Calu3 (cell line): ENCODE measurements at regions not wholly inside any gene's neighbourhood (a gene's known extent, or its start where the extent isn't known, plus 50 kb on each side); places are given as distances from the start of the nearest gene placed in this dataset.

ENCODE experiments used
- BruUV-seq: library from RNA; stranded (reverse); fragments of 400-500 nt; replicated peaks from 2 replicates; lab custom pipeline; 2021; lab: Mats Ljungman, UMichigan
- CTCF ChIA-PET: fragments of 300-600 bp; sonication (Branson Sonifier 250); formaldehyde crosslinking; loops from one replicate; lab custom pipeline; 2022; ENCODE audit warnings: antibody characterized with exemption; lab: Charles Lee
- DNase-seq: peaks from one replicate; pipeline ENCODE4 v3.0.0; 2022
- H3K27ac Mint-ChIP-seq: one replicate; pipeline ENCODE4 v1.8.0; 2022; ENCODE audit warnings: mixed read lengths; ENCODE audit not compliant: unreplicated experiment
- H3K27me3 Mint-ChIP-seq: one replicate; pipeline ENCODE4 v1.8.0; 2022; ENCODE audit warnings: mixed read lengths; ENCODE audit not compliant: unreplicated experiment
- H3K36me3 Mint-ChIP-seq: one replicate; pipeline ENCODE4 v1.8.0; 2022; ENCODE audit warnings: mild to moderate bottlenecking, moderate library complexity, mixed read lengths; ENCODE audit not compliant: insufficient read depth, unreplicated experiment
- H3K4me1 Mint-ChIP-seq: one replicate; pipeline ENCODE4 v1.8.0; 2022; ENCODE audit warnings: mild to moderate bottlenecking, low read depth, mixed read lengths; ENCODE audit not compliant: unreplicated experiment
- H3K4me3 Mint-ChIP-seq: one replicate; pipeline ENCODE4 v1.8.0; 2022; ENCODE audit warnings: mild to moderate bottlenecking, low read depth, moderate library complexity, mixed read lengths; ENCODE audit not compliant: unreplicated experiment
- H3K9me3 Mint-ChIP-seq: one replicate; pipeline ENCODE4 v1.8.0; 2022; ENCODE audit warnings: low read depth, mixed read lengths; ENCODE audit not compliant: unreplicated experiment
- CTCF ChIP-seq: fragments of 200-600 bp; IDR thresholded peaks from one replicate; pipeline ENCODE4 v1.8.0; 2022; ENCODE audit warnings: antibody characterized with exemption; ENCODE audit not compliant: unreplicated experiment
- intact Hi-C: fragments of 100-400 bp; cut with micrococcal nuclease; formaldehyde crosslinking; loops from one replicate; pipeline ENCODE4 v1.10.0; 2022; ENCODE audit not compliant: unreplicated experiment

- CTCF ChIA-PET: interaction anchor here (2.4 kb wide), 1 partner anchor 1014 kb away, joined by 17 read pairs; no protein-coding TSS in a partner anchor
Observed at GRCh38 chr18:30888344-30888743, 154.2 kb downstream of the DSC3 start.

GRCh38 chr18:30886998-30887397 lies 155.5 kb downstream of the DSC3 start:
- BruUV-seq: no TSS peak
- CTCF ChIA-PET: no interaction called here
- TF ChIP-seq CTCF: no peak
- Mint-ChIP-seq H3K4me3 (no peak overlapping the region), H3K27me3 (no peaks in the 10 kb centered on the region), H3K4me1 (no peaks in the 10 kb centered on the region), H3K9me3 (no peaks in the 10 kb centered on the region), H3K27ac (no peak overlapping the region), H3K36me3 (no peaks in the 10 kb centered on the region)
- no peak for DNase-seq
- intact Hi-C loops: no loop called here

More at GRCh38 chr18:30888344-30888743, 154.2 kb downstream of the DSC3 start:
- no peaks in the 10 kb centered on the region for H3K27me3 Mint-ChIP-seq
- DNase-seq: no peak
- no peak overlapping the region for H3K27ac Mint-ChIP-seq
- no peaks in the 10 kb centered on the region for H3K4me1 Mint-ChIP-seq
- intact Hi-C loops: no loop called here
- no peaks in the 10 kb centered on the region for H3K36me3 Mint-ChIP-seq
- H3K4me3 Mint-ChIP-seq: no peak overlapping the region
- BruUV-seq: no TSS peak
- no peaks in the 10 kb centered on the region for H3K9me3 Mint-ChIP-seq
- no peak for TF ChIP-seq CTCF

- H3K36me3 Mint-ChIP-seq: no peaks in the 10 kb centered on the region
- intact Hi-C loops: no loop called here
- no TSS peak for BruUV-seq
Observed at GRCh38 chr18:30870466-30870865, 172.1 kb downstream of the DSC3 start.

GRCh38 chr18:30862900-30863299 lies 179.6 kb downstream of the DSC3 start:
- no TSS peak for BruUV-seq
- DNase-seq: no peak
- TF ChIP-seq CTCF: no peak
- Mint-ChIP-seq H3K9me3 (no peaks in the 10 kb centered on the region), H3K27ac (no peak overlapping the region), H3K36me3 (no peaks in the 10 kb centered on the region), H3K4me1 (no peaks in the 10 kb centered on the region), H3K4me3 (no peak overlapping the region), H3K27me3 (no peaks in the 10 kb centered on the region)
- intact Hi-C loops: no loop called here
- CTCF ChIA-PET: no interaction called here

More at GRCh38 chr18:30870466-30870865, 172.1 kb downstream of the DSC3 start:
- Mint-ChIP-seq H3K4me3 (no peak overlapping the region), H3K4me1 (no peaks in the 10 kb centered on the region), H3K27ac (no peak overlapping the region), H3K9me3 (no peaks in the 10 kb centered on the region), H3K27me3 (no peaks in the 10 kb centered on the region)
- CTCF ChIA-PET: interaction anchor here (0.5 kb wide), 1 partner anchor 882 kb away, joined by 3 read pairs; no protein-coding TSS in a partner anchor
- no peak for TF ChIP-seq CTCF
- no peak for DNase-seq
